ENCODE measurements at regions not wholly inside any gene's neighbourhood (a gene's known extent, or its start where the extent isn't known, plus 50 kb on each side); places are given as distances from the start of the nearest gene placed in this dataset.

DNA sequence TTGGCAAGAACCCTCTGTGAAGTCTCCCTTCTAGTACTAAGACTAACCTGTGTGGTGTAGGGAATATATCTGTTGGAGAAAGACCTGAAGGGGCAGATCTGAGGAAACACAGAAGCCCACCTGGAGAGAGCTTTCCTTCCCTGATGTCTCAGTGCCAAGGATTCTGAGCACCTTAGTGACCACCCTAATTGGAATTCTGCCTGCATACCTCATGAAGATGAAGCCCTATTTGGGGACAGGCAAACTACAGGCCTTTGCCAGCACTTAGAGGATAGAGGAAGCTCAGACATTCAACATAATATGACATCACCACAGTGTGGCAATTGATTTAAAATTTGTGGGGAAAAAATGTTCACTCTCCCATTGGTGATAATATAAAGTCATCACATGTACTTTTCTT is 766.2 kb upstream of the KIRREL3 start:
- FAIRE-seq = no peak
- DNase-seq (ENCODE audit: low read depth) = no peak
- TF ChIP-seq, protein P1, sequence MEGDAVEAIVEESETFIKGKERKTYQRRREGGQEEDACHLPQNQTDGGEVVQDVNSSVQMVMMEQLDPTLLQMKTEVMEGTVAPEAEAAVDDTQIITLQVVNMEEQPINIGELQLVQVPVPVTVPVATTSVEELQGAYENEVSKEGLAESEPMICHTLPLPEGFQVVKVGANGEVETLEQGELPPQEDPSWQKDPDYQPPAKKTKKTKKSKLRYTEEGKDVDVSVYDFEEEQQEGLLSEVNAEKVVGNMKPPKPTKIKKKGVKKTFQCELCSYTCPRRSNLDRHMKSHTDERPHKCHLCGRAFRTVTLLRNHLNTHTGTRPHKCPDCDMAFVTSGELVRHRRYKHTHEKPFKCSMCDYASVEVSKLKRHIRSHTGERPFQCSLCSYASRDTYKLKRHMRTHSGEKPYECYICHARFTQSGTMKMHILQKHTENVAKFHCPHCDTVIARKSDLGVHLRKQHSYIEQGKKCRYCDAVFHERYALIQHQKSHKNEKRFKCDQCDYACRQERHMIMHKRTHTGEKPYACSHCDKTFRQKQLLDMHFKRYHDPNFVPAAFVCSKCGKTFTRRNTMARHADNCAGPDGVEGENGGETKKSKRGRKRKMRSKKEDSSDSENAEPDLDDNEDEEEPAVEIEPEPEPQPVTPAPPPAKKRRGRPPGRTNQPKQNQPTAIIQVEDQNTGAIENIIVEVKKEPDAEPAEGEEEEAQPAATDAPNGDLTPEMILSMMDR (IDR thresholded peaks at IDR 0.05; ENCODE audit: insufficient read depth, low read length, severe bottlenecking) = no peak
- no peaks in the 10 kb centered on the region for H3K27me3 ChIP-seq (ENCODE audit: control insufficient read depth, insufficient read depth, low read length)
- H3K36me3 ChIP-seq (ENCODE audit: control insufficient read depth, insufficient read depth, low read length) = no peaks in the 10 kb centered on the region
- no peak overlapping the region for H3K4me3 ChIP-seq (ENCODE audit: low read depth, low read length)

DNA sequence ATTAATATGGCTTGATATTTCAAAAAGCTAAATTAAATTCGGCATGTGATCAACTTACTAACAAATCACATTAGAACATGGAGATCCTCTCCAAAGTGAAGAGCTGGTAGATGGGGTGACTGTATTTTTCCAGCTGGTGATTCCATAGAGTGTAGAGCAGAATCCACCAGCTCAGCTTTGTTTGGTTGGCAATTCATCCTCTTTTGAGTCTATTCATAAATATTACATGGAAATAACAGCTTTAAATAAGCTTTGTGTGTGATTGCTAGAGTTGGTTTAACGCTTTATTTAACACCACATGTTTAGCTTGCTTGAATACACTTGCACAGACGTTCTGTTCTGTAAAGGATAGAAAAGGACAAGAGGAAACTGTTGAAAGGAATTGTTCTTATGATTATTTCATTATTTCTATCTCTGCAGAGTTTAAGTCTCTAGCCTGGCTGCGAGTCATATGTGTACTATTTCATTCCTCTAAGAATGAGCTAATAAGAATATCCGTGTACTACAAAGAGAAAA is 738.3 kb upstream of the KIRREL3 start:
- Histone ChIP-seq H3K4me3 (ENCODE audit: low read depth, low read length) (no peak overlapping the region), H3K36me3 (ENCODE audit: control insufficient read depth, insufficient read depth, low read length) (no peaks in the 10 kb centered on the region), H3K27me3 (ENCODE audit: control insufficient read depth, insufficient read depth, low read length) (no peaks in the 10 kb centered on the region)
- FAIRE-seq = no peak
- TF ChIP-seq, protein P1 (IDR thresholded peaks at IDR 0.05; ENCODE audit: insufficient read depth, low read length, severe bottlenecking) = no peak
- DNase-seq (ENCODE audit: low read depth) = no peak

DNA sequence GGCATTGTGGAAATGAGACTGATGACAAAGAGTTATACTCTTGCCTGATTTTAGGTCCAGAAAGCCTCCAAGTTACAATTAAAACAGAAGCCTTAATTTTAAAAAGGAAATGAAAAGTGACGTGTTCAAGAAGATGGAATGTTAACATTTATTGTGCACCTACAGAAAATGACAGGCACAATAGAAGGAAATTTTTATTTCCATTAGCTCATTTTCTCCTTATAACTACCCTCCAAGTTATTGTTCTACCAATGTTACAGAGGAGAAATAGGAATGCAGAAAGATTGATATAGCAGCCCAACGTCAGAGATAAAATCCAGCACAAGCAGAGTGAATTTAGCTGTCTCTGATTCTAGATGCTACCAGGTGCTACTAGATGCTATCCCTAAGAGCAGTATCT is 736.9 kb upstream of the KIRREL3 start:
- Histone ChIP-seq H3K36me3 (ENCODE audit: control insufficient read depth, insufficient read depth, low read length) (no peaks in the 10 kb centered on the region), H3K4me3 (ENCODE audit: low read depth, low read length) (no peak overlapping the region), H3K27me3 (ENCODE audit: control insufficient read depth, insufficient read depth, low read length) (no peaks in the 10 kb centered on the region)
- FAIRE-seq (no peak), DNase-seq (ENCODE audit: low read depth) (no peak)
- TF ChIP-seq, protein P1 (IDR thresholded peaks at IDR 0.05; ENCODE audit: insufficient read depth, low read length, severe bottlenecking) = no peak

DNA sequence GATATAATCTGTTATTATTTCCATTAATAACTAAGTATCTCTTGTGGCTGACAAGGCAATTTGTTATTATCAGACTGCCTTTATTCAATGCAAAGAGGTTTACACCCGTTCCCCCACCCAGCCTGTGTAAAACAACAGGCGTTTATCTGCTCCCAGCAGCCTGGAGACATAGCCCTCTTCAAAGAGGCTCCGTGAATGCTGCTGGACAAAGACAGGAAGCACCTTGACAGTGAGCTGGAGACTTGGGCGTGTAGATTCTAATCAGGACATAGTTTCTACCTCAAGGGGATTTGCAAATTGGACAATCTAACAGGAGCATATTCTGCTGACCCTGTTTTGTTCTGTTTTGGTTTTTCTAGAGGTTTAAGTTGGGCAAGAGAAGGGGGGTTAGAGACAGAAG is 733.0 kb upstream of the KIRREL3 start:
- Histone ChIP-seq H3K36me3 (ENCODE audit: control insufficient read depth, insufficient read depth, low read length) (no peaks in the 10 kb centered on the region), H3K4me3 (ENCODE audit: low read depth, low read length) (no peak overlapping the region), H3K27me3 (ENCODE audit: control insufficient read depth, insufficient read depth, low read length) (no peaks in the 10 kb centered on the region)
- TF ChIP-seq, protein P1 (IDR thresholded peaks at IDR 0.05; ENCODE audit: insufficient read depth, low read length, severe bottlenecking) = no peak
- FAIRE-seq (no peak), DNase-seq (ENCODE audit: low read depth) (no peak)

DNA sequence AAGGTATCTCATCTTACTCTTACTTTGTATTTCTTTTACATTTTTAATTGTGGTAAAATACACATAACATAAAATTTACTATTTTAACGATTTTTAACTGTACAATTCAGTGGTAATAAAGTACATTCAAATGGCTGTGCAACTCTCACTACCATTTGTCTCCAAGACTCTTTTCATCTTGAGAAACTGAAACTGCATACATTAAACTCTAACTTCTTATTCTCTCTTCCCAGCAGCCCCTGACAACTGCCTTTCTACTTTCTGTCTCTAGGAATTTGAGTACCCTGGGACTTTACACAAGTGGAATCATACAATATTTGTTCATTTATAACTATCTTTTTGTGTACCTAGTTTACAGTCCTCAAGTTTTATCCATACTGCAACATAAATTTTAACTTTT is 725.8 kb upstream of the KIRREL3 start:
- DNase-seq (ENCODE audit: low read depth) = no peak
- no peak overlapping the region for H3K4me3 ChIP-seq (ENCODE audit: low read depth, low read length)
- TF ChIP-seq, protein P1 (IDR thresholded peaks at IDR 0.05; ENCODE audit: insufficient read depth, low read length, severe bottlenecking) = no peak
- H3K27me3 ChIP-seq (ENCODE audit: control insufficient read depth, insufficient read depth, low read length) = no peaks in the 10 kb centered on the region
- H3K36me3 ChIP-seq (ENCODE audit: control insufficient read depth, insufficient read depth, low read length) = no peaks in the 10 kb centered on the region
- no peak for FAIRE-seq

DNA sequence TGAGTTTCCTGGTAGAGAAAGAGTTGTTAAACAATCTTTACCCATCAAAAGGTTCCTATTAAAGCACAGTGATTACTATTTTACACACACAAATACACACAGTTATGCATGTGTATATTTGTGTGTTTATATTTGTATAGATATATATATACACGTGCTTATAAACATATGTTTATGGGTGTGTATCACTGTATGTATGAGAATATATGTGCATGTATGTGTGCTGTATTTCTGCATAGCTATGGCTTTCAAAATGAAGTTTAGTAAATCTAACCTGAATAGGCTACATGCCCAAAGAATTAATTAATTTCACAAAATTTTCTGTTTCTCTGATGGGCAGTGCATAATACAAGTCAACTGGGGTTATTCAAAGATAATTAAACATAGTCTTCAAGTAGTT is 723.1 kb upstream of the KIRREL3 start:
- H3K27me3 ChIP-seq (ENCODE audit: control insufficient read depth, insufficient read depth, low read length) = no peaks in the 10 kb centered on the region
- TF ChIP-seq, protein P1 (IDR thresholded peaks at IDR 0.05; ENCODE audit: insufficient read depth, low read length, severe bottlenecking) = no peak
- no peak for FAIRE-seq
- H3K4me3 ChIP-seq (ENCODE audit: low read depth, low read length) = no peak overlapping the region
- no peak for DNase-seq (ENCODE audit: low read depth)
- H3K36me3 ChIP-seq (ENCODE audit: control insufficient read depth, insufficient read depth, low read length) = no peaks in the 10 kb centered on the region

Data from bronchial epithelial cell (primary cell).